ENCODE measurements at regions not wholly inside any gene's neighbourhood (a gene's known extent, or its start where the extent isn't known, plus 50 kb on each side); places are given as distances from the start of the nearest gene placed in this dataset.
A peak's percentile ranks its signal among the peaks of the same experiment; 100 is the strongest.

GRCh38 chr7:131859147-131859821 lies 302.9 kb upstream of the PODXL start (continued):
- TF ChIP-seq FOXO4 (CRISPR knock-in tag; IDR thresholded peaks at IDR 0.05): no peak
- no peak for TF ChIP-seq CREB1 (IDR thresholded peaks at IDR 0.05)
- TF ChIP-seq CREB1 (CRISPR knock-in tag; IDR thresholded peaks at IDR 0.05): 0 out of 2 replicates have a peak, but pooled peaks have one; percentile 14
- TF ChIP-seq PYGO2 (tag; IDR thresholded peaks at IDR 0.05): no peak
- no peak for TF ChIP-seq ZNF589 (CRISPR knock-in tag; IDR thresholded peaks at IDR 0.05; ENCODE audit: low read depth)
- no peak for TF ChIP-seq USF2 (CRISPR knock-in tag; IDR thresholded peaks at IDR 0.05)
- peak; percentile 80 for TF ChIP-seq CEBPG (CRISPR knock-in tag; IDR thresholded peaks at IDR 0.05)
- peak; percentile 56 to 94 for TF ChIP-seq CEBPG (tag; conservative IDR thresholded peaks at IDR 0.05 in 1 of 2, IDR thresholded peaks at IDR 0.05 in 1 of 2)
- TF ChIP-seq HOMEZ (CRISPR knock-in tag; IDR thresholded peaks at IDR 0.05): no peak
- TF ChIP-seq XRCC5 (IDR thresholded peaks at IDR 0.05; ENCODE audit: low read depth, low read length): peak; percentile 85
- TF ChIP-seq CBX8 (IDR thresholded peaks at IDR 0.05; ENCODE audit: borderline replicate concordance, extremely low read depth, low read depth, low read length, poor library complexity, severe bottlenecking): no peak
- no peak for TF ChIP-seq SIN3B (IDR thresholded peaks at IDR 0.05; ENCODE audit: low read depth)
- no peak for TF ChIP-seq ZBTB12 (CRISPR knock-in tag; IDR thresholded peaks at IDR 0.05)
- TF ChIP-seq RBM39 (optimal IDR thresholded peaks at IDR 0.05; ENCODE audit: low read depth, low read length): no peak
- 0 out of 2 replicates have a peak, but pooled peaks have one; percentile 10 for TF ChIP-seq OTX1 (CRISPR knock-in tag; IDR thresholded peaks at IDR 0.05)
- no peak for TF ChIP-seq CHD1 (IDR thresholded peaks at IDR 0.05; ENCODE audit: low read length)
- TF ChIP-seq STAG1 (CRISPR knock-in tag; IDR thresholded peaks at IDR 0.05; ENCODE audit: borderline replicate concordance): peak; percentile 64; the same call in 1 of the 2 replicates
- TF ChIP-seq ARHGAP35 (IDR thresholded peaks at IDR 0.05; ENCODE audit: partially characterized antibody): no peak
- no peak for TF ChIP-seq ETS1 (conservative IDR thresholded peaks at IDR 0.05; ENCODE audit: control insufficient read depth, low read depth, low read length)
- TF ChIP-seq ELF4 (CRISPR knock-in tag; IDR thresholded peaks at IDR 0.05): no peak
- TF ChIP-seq CGGBP1 (CRISPR knock-in tag; IDR thresholded peaks at IDR 0.05): no peak
- no peak for TF ChIP-seq ZNF143 (CRISPR knock-in tag; IDR thresholded peaks at IDR 0.05)
